ENCODE measurements at regions not wholly inside any gene's neighbourhood (a gene's known extent, or its start where the extent isn't known, plus 50 kb on each side); places are given as distances from the start of the nearest gene placed in this dataset.
A peak's percentile ranks its signal among the peaks of the same experiment; 100 is the strongest.

DNA sequence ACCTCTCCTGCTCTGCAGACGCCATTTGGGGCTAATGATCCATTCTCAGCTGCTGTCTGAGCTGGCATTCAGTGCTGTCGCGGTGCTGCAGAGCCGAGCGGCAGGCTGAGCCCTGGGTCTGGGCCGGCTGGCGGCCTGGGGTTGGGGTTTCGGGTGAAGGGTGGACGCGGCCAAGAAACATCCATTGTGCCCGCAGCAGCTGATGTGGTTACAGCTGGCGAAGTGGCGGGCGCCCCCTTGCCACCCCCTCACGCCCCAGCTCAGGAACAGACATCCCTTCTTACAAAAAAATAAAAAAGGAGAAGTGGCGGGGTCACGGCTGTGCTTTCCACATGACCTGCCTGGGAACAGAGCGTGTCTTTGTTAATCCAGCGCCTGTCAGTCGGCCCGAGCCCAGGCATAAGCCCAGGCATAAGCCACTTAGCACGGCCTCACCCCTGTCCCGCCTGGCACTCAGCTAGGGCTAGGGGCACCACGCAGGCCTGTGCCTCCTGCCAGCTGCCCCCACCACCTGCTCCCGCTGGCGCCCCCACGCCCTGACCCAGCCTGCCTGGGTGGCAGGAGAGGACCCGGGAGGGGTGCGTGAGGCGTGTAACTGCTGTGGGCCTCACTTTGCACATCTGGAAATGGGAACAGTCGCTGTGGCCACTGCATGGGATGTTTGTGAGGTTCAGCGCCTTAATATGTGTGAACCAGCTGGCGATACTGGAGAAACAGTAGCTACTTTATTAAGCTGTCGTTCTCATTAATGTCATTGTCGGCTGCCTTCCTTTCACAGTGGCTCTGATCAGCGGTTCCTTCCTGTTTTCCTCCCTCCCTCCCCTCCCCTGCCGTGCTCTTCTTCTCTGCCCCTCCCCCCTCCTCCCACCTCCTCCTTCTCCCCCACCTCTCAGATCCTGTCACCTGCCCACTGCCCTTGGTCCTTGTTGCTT lies 197.7 kb upstream of the CIBAR2 start:
- peak in 2 of 3 donors; percentile 70 to 74 for DNase-seq
- Histone ChIP-seq H3K9me3 (ENCODE audit: control insufficient read depth in 4 of 4, insufficient read depth in 3 of 4, low read length in 3 of 4) (no peaks in the 10 kb centered on the region), H3K27me3 (ENCODE audit: control insufficient read depth in 3 of 3, insufficient read depth in 3 of 3, low read length in 2 of 3) (no peaks in the 10 kb centered on the region), H3K9ac (ENCODE audit: insufficient read depth in 1 of 2, low read length in 2 of 2) (no peak overlapping the region), H3K4me1 (ENCODE audit: control insufficient read depth in 5 of 5, insufficient read depth in 5 of 5, low read length in 5 of 5) (peaks cover 2 to 74% (median 32%) of the 10 kb centered on the region in 5 donors), H3K27ac (ENCODE audit: low read depth in 1 of 2, low read length in 1 of 2) (peak overlapping the region in 1 of 2 donors; percentile 55), H3K4me3 (no peak overlapping the region), H3K36me3 (ENCODE audit: control insufficient read depth in 4 of 4, insufficient read depth in 4 of 4, low read length in 4 of 4) (peaks cover 0 to 2% (median 0%) of the 10 kb centered on the region in 4 donors)
- 36 to 60% methylated on average over 37 of the region's 37 CpGs for WGBS, 2 donors
- ATAC-seq (ENCODE audit: insufficient read depth, low FRiP score) = no peak
- TF ChIP-seq, protein P1, sequence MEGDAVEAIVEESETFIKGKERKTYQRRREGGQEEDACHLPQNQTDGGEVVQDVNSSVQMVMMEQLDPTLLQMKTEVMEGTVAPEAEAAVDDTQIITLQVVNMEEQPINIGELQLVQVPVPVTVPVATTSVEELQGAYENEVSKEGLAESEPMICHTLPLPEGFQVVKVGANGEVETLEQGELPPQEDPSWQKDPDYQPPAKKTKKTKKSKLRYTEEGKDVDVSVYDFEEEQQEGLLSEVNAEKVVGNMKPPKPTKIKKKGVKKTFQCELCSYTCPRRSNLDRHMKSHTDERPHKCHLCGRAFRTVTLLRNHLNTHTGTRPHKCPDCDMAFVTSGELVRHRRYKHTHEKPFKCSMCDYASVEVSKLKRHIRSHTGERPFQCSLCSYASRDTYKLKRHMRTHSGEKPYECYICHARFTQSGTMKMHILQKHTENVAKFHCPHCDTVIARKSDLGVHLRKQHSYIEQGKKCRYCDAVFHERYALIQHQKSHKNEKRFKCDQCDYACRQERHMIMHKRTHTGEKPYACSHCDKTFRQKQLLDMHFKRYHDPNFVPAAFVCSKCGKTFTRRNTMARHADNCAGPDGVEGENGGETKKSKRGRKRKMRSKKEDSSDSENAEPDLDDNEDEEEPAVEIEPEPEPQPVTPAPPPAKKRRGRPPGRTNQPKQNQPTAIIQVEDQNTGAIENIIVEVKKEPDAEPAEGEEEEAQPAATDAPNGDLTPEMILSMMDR (IDR thresholded peaks at IDR 0.05; ENCODE audit: control extremely low read depth, extremely low read depth) = no peak

DNA sequence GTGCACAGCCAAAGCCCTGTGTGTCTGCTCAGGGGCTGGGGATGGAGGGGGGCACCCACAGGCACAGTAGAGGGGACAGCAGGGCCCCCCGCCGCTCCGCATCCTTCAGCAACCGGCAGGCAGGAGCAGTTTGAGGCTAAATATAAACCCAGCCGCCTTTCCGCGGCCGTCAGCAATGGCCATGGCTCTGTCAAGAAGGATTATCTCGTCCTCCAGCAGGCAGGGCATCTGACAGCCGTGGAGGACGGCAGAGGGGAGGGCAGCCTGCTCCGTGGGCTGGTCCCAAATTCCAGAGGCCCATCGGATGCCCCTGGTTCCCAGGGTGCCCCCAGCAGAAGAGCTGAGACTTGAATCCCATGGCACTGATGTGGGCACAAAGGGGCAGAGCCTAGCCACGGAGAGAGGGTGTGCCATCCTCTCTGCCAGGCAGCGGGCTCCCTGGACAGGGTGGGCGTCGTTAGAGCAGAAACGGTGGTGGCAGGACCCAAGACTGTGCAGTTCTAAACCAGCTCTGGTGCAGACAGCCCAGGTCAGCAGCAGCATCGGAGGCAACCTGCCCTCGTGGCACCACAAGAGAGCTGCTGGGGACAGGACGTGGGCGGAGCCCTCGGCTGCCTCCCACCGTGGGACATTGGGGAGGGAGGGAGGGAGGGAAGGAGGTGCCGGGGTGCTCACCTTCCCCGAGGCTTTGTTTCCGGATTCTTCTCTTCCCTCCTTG lies 198.8 kb upstream of the CIBAR2 start:
- H3K27ac ChIP-seq (ENCODE audit: low read depth in 1 of 2, low read length in 1 of 2) = no peak overlapping the region
- no peaks in the 10 kb centered on the region for H3K9me3 ChIP-seq (ENCODE audit: control insufficient read depth in 4 of 4, insufficient read depth in 3 of 4, low read length in 3 of 4)
- DNase-seq (no peak), ATAC-seq (ENCODE audit: insufficient read depth, low FRiP score) (no peak)
- no peak overlapping the region for H3K4me3 ChIP-seq
- TF ChIP-seq, protein P1 (IDR thresholded peaks at IDR 0.05; ENCODE audit: control extremely low read depth, extremely low read depth) = no peak
- 31 to 42% methylated on average over 23 to 27 of the region's 27 CpGs for WGBS, 2 donors
- peaks cover 2 to 78% (median 32%) of the 10 kb centered on the region in 5 donors for H3K4me1 ChIP-seq (ENCODE audit: control insufficient read depth in 5 of 5, insufficient read depth in 5 of 5, low read length in 5 of 5)
- H3K36me3 ChIP-seq (ENCODE audit: control insufficient read depth in 4 of 4, insufficient read depth in 4 of 4, low read length in 4 of 4) = peaks cover 0 to 2% (median 0%) of the 10 kb centered on the region in 4 donors
- H3K9ac ChIP-seq (ENCODE audit: insufficient read depth in 1 of 2, low read length in 2 of 2) = no peak overlapping the region
- H3K27me3 ChIP-seq (ENCODE audit: control insufficient read depth in 3 of 3, insufficient read depth in 3 of 3, low read length in 2 of 3) = no peaks in the 10 kb centered on the region

DNA sequence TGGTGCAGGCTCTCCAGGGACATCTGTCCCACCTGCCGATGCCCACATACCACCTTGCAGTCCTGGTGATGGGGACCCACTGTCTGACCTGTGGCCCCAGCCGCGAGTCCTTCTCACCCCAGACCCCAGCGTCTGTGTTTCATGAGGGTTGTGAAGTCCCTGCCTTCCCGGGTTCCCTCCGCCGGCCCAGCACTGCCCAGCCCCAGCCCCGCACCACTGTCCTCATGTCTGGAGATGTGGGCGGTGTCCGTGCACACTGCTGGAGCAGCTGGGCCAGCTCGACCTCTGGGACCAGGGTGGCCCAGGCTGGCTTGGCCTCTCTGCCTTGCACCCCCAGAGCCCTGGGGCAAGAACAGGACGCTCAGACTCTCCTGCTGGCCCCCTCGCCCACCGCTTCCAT lies 199.5 kb upstream of the CIBAR2 start:
- DNase-seq = no peak
- H3K9ac ChIP-seq (ENCODE audit: insufficient read depth in 1 of 2, low read length in 2 of 2) = no peak overlapping the region
- no peak overlapping the region for H3K4me3 ChIP-seq
- H3K27me3 ChIP-seq (ENCODE audit: control insufficient read depth in 3 of 3, insufficient read depth in 3 of 3, low read length in 2 of 3) = no peaks in the 10 kb centered on the region
- peaks cover 0 to 2% (median 0%) of the 10 kb centered on the region in 4 donors for H3K36me3 ChIP-seq (ENCODE audit: control insufficient read depth in 4 of 4, insufficient read depth in 4 of 4, low read length in 4 of 4)
- ATAC-seq (ENCODE audit: insufficient read depth, low FRiP score) = no peak
- peaks cover 2 to 71% (median 30%) of the 10 kb centered on the region in 5 donors for H3K4me1 ChIP-seq (ENCODE audit: control insufficient read depth in 5 of 5, insufficient read depth in 5 of 5, low read length in 5 of 5)
- WGBS, 2 donors = 93 to 95% methylated on average over 14 of the region's 14 CpGs
- TF ChIP-seq, protein P1 (IDR thresholded peaks at IDR 0.05; ENCODE audit: control extremely low read depth, extremely low read depth) = no peak
- no peaks in the 10 kb centered on the region for H3K9me3 ChIP-seq (ENCODE audit: control insufficient read depth in 4 of 4, insufficient read depth in 3 of 4, low read length in 3 of 4)
- no peak overlapping the region for H3K27ac ChIP-seq (ENCODE audit: low read depth in 1 of 2, low read length in 1 of 2)
